GM18502 (cell line): ENCODE measurements at regions not wholly inside any gene's neighbourhood (a gene's known extent, or its start where the extent isn't known, plus 50 kb on each side); places are given as distances from the start of the nearest gene placed in this dataset.
"Not testable (repeated sequence)": the region's sequence is repeated elsewhere in the genome, so short reads cannot be mapped to it uniquely, and the experiment has no call there.

Source experiments
- ATAC-seq: cut with Tn5 transposase; IDR thresholded peaks from one replicate; pipeline ENCODE4 v1.9.1; 2021; ENCODE audit warnings: mild to moderate bottlenecking; ENCODE audit not compliant: unreplicated experiment, poor library complexity

DNA sequence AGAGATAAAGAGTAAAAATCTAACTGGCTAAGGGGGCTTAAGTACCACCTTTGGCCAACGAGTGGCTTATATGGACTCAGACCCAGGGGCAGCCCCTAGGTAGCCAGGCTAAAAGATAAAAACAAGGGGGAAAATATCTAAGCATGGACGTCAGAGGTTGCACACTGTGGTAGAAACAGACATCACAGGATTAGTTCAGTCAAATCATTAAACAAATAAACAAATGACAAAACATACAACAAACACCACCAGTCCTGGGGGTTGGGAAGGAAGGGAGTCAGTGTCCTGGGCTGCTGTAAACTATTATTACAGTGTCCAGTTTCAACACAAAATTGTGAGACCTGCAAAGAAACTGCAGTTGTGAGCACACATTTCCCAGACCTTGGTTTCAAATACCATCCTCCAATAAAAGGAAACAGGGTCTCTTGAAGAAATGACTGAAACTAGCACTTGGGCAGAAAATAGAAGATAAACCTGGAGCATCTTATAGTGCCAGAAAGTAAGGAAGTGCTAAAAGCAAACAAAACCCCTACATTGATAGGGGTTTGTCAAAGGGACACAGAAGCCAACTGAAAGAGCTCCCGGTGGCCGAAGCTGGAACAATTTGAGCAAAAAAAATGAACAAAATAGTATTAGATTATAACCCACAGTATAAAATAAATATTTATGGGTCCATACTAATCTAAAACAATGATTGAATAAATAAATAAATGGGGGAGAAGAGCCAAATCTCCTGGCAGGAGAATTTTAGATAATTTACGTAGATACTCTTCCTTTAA, 154.8 kb upstream of the KLF7 start:
- ATAC-seq, result no peak

DNA sequence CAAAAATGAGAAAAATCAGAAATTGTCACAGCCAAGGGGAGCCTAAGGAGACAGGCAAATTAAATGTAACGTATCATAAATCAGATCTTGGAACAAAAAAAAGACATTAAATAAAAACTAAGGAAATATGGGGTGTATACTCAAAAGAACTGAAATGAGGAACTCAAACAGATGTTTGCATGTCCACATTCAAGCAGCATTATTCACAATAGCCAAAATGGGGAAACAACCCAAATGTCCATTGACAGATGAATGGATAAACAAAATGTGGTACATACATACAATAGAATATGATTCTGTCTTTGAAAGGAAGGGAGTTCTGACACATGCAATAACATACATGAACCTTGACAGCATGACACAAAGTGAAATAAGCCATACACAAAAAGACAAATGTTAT, 155.8 kb upstream of the KLF7 start:
- no peak for ATAC-seq

DNA sequence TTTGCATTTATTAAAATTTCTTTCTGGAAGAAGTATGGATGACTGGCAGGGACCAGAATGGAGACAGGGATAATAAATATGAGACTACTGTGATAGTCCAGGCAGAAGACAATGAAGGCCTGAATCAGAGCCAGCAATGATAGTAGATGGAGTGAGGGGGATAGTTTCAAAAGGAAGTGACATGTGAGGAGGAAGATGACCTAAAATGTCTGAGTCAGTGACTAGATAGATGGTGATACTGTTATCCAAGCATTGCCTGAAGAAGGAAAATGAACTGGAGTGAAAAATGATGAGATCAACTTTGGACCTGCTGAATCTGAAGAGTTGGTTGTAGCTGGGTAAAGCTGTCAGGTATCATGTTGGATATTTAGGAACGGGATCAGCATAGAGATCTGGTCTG, 158.3 kb upstream of the KLF7 start:
- no peak for ATAC-seq

DNA sequence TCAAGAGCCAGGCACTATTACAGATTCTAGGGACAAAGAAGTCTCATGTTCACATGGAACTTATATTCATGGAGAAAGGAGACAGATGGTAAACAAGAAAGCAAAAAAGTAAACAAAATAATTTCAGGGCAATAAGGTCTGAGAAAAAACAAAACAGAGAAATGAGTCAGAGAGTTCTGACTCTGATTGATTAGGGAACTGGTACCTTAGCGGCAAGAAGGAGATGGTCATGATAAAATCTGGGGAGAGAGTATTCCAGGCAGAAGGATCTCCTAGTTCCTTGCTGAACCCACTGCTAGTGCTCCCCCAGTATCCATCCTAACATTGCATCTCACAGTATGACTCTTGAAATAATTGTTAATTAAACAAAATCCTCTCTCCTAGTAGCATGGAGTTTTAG, 161.8 kb upstream of the KLF7 start:
- ATAC-seq, result peak; percentile 35

DNA sequence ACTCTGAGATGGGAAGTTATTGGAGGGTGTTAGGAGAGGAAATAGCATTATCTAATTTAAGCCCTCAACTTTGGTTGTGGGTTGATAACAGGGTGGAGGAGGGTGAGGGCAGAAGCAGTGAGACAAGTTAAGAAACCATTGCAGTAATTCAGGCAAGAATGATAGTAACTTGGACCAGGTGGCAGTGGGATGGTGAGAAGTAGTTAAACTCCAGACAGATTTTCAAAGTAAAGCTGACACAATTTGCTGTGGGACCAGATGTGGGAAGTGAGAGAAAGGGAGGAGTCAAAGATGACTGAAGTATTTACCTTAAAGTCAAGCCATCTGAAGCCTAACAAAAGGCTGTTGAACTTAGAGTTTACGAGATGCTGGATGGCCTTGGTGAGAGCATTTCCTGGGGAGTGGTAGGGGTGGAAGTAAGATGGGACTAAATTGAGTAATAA, 163.2 kb upstream of the KLF7 start:
- ATAC-seq, result peak; percentile 45

DNA sequence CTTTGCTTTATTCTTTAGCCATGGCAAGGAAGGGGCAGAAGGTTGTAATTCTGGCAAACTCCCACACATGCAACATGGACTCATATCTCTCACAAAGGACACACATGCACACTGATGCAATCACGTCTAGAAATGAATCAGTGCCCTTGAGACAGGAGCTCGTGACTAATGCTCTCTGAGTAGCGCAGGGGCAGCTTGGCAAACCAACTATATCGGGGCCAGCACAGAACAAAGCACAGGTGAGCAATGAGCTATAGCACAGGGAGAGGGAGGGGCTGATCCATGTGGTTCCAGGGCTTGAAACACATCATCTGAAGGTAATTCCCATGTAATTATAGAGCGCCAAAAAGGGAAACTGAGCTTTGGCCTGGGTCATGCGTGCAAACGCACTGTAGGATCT, 165.2 kb upstream of the KLF7 start:
- ATAC-seq, result peak; percentile 59

DNA sequence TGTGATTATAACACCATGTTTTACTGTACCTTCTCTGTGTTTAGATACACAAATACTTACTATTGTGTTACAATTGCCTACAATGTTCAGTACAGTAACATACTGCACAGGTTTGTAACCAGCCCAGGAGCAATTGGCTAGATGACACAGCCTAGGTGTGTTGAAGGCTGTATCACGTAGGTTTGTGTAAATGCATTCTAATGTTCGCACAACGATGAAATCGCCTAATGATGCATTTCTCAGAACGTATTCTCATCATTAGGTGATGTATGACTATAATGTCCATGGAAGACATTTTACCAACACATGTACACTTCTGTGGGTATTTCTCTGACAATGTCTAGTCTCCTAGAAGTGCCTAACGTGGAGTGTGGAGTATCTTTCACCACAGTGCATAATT, 165.9 kb upstream of the KLF7 start:
- ATAC-seq, result no peak

DNA sequence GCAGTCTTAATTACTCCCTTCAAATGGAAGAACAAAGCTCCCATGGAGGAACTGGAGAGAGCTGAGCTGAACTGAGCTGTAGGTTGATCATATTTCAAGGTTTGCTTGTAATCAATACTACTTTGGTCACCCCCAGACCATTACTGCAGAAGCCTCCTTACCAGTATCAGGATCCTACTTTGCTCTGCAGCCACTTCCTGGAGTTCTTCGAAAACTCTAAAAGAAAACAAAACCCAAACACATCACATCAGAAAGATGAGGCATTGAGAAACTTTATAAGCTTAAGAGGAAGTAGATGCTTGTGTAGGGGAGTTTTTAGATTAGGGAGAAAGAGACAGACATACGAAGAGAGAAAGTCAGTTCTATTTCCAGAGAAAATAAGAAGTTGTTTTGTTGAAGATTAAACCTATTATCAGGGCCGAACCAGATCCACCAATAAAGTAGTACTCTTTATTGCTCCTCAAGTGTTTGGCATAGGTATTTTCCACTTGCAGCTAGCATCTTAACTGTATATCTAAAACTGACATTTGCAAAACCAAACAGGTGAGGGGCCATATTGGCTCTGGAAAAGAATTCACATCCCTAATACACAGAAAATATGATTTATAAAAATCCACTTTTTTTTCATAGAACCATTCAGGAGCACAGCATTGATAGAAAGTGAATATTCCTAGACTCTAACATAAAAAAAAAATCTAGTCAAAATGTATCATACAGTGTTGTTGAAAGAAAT, 166.9 kb upstream of the KLF7 start:
- ATAC-seq, result peak; percentile 23

DNA sequence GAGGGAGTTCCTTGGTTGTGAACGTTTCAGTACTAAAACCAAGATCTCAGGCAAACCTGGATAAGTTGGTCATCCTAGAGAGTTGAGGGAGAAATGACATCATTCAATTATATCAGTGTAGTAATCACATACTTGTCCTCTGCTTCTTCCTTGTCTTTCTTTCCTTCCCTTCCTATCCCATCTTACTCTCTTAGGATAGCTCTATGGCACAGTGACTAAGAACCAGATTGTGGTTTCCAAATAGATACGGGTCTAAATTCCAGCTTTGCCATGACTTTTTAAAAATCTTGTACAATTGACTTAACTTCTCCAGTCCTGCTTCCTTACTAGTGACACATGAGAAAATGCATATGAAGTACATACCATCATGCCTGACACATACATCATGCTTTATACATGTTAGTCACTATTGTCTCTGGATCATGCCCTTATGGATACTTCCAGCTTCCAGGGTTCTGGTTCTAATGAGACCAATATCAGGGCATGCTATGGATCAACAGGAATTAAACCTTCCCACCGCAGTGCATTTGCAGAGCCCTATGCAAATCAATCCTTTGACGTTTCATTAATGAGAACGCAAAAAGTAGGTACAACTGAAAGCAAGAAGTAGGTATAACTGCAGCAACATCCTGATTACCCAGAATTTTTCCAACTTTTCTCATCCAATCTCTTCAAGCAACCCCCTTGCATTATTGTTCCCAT, 168.0 kb upstream of the KLF7 start:
- ATAC-seq, result no peak

DNA sequence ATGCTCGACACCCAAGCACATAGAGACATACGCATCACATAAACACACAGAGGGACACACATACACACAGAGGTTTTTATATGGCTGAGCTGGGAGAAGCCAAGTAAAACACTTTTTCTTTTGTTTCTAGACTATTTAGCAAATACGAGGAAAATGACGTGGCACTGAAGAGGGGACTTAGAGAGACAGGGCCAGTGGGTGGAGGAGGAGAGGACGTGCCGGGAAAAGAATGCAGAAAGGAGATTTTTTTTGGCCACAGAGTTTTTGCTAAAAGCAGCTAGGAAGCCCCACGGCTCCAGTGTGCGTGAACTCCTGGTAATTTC, 168.5 kb upstream of the KLF7 start:
- peak; percentile 10 for ATAC-seq

DNA sequence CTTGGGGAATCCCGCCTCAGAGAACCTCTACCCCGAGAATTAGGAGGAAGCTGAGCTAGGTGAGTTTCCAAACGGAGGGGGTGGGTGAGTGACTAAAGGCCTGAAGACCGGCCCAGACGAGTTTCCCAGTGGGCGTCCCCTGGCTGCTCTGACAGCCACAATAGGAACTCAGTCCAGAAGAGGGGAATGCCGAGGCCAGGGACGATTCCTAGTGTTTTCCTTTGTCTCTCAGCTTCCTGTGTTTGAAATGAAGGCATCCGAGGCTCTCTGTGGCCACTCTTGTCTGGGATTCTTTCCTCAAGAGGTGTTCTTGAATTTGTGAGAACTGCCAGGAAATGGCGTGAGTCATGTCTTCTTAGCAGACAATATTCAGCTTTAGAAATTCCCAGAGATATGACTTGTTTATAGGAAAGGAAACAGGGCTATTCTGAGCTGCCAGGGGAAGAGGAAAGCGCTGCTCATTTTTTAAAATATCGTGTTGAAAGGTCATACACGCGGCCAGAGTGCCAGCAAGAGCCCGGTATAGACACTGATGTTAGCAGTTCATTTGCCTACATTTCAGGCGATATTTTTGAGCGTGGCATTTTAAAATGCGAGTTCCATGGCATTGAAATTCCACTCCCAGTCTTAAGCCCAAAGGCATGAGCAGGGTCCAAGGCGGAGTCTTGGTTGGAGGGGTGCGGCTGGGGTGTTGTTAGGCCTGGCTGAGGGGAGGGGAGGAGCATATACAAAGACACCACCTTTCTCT, 169.1 kb upstream of the KLF7 start:
- ATAC-seq, result peak; percentile 38

DNA sequence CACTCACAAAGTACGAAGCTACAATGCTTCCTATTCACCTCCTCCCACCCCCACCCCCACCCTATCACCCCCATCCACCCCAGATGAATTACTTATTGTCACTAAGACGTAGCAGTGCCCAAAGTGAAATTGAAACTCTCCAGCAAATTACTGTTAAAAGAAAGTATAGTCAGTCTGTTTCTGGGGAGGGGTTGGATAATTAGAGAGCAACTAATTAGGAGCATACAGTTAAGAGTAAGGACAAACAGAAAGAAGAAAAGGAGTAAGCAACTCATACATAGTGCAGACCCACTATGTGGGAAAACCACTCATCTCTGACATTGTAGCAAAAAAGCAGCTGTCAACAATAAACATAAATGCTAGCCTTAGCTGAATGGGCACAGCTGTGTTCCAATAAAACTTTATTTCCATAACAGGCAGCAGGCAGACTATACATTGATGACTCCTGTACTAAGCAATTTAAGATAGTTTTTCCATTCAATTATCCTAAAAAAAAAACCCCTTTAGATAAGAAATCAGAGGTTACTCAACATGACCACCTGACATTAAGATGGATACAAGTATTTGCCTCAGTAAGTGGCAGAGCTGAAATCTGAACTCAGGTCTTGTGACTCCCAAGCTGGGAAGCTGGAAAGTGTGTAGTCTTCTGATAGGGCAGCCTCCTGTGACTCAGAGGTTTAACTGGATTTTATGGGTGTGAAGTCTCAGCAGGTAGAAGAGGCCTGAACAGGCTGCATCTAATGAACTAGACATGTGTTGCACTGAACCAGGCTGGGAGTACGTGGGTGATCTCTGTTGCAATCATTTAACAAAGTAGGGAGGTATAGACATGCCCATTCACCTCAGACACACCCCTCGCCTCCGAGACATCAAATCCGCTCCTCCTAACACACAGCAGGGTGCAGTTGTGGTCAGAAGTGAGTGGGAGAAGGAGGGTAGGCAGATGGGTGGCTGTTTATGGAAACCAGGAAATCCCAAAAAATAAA, 171.8 kb upstream of the KLF7 start:
- ATAC-seq, result peak; percentile 48

DNA sequence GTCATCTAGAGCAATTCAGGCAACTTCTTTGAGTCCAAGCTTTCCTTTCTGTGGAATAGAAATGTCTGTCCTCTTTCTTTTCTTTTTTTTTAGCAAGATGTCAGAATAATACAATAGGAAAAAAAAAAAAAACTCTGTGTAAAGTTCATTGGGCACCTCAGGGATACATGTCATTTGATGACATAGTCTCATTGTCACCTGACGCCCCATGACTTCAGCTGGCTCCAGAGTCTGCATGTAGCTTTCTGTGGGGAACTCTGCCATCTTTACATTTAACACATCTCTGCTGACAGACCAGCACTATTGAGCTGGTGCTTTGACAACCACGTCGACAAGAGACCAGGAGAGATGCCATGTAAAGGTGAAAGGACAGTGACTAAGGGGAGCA, 172.5 kb upstream of the KLF7 start:
- no peak for ATAC-seq

DNA sequence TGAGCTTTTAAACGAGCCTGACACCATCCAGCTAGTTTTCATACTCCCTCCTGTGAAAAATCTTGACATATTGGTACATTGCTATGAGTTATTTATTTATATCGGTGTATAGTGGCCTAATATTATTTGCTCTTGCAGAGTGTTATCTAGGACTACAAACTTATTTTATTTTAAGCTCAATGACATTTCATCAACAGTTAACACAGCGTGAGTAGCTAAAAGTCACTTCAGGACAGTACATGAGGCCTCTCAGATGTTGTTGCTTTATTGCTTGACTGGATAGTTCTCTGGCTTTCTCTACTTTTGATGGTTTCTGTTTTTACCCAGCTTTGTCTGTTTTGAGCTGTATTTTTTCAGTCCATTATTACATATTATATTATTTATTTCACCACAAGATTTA, 172.9 kb upstream of the KLF7 start:
- no peak for ATAC-seq

DNA sequence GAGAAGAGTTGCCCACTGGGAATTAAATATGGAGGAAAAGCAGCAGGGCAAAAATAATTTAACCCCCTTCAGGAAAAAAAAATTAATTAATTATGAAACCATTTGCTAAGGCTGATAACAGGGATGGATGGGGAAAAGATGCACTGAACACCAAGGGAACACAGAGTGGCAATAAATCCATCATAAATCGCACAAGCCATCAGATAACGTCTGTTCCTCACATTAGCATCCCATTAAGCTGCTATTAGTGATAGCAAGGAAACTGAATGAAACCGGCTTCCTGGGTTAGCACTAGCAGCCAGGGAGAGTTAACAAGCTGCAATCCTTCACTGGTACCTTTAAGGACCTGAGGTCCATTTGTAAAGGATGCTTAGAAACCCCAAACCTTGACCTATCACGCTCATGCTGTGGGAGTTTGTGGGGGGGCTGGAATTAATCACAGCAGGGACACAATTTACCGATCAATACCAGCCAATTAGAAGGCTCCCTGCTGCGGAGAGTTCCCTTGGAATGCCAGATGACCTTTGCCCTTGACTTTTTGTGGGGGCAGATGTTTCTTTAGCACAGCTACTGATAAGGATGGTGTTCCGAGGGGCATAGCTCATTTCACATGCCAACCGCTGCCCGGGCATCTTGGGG, 175.5 kb upstream of the KLF7 start:
- ATAC-seq, result no peak

DNA sequence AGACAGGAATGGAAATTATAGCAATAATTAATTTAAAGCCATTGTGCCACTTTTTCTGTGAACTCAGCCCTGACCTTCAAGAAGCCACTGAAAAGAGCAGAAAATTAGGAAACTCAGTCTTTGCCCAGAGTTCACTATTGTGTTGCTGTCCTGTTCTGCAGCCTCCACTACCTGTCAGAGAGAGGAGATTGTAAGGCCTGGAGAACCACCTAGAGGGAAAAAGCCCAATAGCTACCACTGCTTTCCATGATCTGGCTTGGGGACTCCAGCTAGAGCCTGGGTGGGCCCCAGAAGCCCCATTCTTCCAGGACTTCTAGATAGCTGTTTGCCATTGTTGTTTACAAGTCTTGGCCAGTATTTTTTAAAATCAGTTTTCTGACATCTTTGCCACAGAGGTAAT, 176.1 kb upstream of the KLF7 start:
- ATAC-seq, result no peak

DNA sequence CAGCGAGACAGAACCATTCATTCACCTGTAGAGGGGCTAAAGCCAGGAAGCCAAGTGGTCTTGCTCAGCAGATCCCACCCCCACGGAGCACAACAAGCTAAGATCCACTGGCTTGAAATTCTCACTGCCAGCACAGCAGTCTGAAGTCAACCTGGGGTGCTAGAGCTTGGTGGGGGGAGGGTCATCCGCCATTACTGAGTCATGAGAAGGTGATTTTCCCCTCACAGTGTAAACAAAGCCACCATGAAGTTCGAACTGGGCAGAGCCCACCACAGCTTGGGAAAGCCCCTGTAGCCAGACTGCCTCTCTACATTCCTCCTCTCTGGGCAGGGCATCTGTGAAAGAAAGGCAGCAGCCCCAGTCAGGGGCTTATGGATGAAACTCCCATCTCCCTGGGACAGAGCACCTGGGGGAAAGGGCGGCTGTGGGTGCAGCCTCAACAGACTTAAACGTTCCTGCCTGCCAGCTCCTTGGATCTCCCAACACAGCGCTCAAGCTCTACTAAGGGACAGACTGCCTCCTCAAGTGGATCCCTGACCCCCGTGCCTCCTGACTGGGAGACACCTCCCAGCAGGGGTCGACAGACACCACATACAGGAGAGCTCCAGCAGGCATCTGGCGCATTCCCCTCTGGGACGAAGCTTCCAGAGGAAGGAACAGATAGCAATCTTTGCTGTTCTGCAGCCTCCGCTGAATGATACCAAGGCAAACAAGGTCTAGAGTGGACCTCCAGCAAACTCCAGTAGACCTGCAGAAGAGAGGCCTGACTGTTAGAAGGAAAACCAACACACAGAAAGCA, 179.0 kb upstream of the KLF7 start:
- ATAC-seq, result not testable (repeated sequence)

DNA sequence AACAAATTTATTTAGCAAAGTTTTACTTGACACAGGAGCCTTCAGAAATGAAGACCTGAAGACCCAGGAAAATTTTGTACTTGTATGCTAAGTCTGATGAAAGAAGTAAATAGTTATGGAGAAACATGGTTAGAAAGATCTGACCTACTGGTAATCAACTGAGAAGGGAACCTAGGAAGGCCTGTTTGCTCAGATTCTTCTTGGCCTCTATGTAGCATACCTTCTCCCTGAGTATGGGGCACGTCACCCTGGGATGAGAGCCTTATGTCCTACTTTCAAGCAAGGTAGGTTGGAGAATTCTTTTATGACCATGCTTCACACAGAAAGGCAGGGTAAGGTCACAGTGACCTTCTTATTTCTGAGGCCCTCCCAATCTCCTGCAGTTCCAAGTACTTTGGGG, 178.6 kb upstream of the CREB1 start:
- no peak for ATAC-seq
